ENCODE measurements at regions not wholly inside any gene's neighbourhood (a gene's known extent, or its start where the extent isn't known, plus 50 kb on each side); places are given as distances from the start of the nearest gene placed in this dataset.
"Not testable (repeated sequence)": the region's sequence is repeated elsewhere in the genome, so short reads cannot be mapped to it uniquely, and the experiment has no call there.

DNA sequence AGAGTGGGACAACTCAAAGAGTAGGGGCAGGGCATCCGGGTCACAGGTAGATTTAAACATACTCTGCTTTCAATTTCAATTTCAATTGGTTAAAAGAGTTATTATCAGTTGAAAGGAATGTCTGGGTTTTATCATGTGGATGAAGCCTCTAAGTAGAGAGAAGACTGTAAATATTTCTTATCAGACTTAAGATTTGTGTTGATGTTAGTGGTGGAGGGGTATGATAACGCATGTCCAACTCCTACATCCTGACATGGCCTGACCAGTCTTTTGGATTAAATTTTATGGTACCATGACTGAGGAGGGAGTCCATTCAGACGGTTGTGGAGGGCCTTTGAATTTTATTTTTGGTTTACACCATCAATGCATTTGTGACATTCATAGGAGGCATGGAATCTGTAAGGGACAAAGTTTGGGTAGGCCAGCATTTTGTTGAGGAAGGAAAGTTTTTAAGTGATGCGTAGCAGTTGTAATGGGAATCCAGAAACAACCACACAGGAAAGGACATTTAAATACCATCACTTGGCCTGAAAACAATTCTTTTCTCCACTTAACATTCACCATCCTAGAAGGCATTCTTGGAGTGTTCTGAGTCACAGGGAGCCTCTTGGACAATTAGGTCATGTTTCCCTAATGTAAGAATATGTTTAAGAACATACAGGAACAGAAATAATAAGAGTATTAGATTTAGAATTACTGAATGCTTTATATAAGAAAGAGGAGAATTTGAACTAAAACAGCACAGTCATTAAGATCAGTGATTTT, 371.9 kb downstream of the ATP23 start:
- no peak overlapping the region for H3K27ac ChIP-seq
- TF ChIP-seq ZFX (IDR thresholded peaks at IDR 0.05; ENCODE audit: borderline replicate concordance) = no peak
- TF ChIP-seq, protein P1, sequence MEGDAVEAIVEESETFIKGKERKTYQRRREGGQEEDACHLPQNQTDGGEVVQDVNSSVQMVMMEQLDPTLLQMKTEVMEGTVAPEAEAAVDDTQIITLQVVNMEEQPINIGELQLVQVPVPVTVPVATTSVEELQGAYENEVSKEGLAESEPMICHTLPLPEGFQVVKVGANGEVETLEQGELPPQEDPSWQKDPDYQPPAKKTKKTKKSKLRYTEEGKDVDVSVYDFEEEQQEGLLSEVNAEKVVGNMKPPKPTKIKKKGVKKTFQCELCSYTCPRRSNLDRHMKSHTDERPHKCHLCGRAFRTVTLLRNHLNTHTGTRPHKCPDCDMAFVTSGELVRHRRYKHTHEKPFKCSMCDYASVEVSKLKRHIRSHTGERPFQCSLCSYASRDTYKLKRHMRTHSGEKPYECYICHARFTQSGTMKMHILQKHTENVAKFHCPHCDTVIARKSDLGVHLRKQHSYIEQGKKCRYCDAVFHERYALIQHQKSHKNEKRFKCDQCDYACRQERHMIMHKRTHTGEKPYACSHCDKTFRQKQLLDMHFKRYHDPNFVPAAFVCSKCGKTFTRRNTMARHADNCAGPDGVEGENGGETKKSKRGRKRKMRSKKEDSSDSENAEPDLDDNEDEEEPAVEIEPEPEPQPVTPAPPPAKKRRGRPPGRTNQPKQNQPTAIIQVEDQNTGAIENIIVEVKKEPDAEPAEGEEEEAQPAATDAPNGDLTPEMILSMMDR (IDR thresholded peaks at IDR 0.05) = no peak

DNA sequence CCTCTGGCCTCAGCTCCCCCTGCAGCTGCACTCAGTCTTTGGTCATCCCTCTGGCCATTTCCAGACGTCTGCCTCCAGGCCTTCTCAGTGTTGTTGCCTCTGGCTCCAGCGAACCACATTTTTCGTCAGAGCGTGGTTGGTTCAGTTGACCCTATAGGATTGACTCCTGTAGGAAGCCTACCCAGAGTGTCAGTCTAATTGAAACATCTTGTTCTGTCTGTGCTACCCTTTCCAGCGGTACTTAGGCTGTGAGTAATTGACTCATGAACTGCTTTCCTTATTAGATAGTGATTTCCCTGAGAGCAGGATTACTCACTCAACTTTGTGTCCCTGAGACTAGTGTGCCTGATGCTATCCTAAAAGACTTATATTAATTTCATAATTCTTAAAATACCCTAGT, 373.2 kb downstream of the ATP23 start:
- H3K27ac ChIP-seq = no peak overlapping the region

GRCh38 chr12:58316926-58317325, 375.6 kb downstream of the ATP23 start:
- TF ChIP-seq, protein P1 (IDR thresholded peaks at IDR 0.05) = no peak
- TF ChIP-seq ZFX (IDR thresholded peaks at IDR 0.05; ENCODE audit: borderline replicate concordance) = no peak
- no peak overlapping the region for H3K27ac ChIP-seq

More for the DNA sequence above, 373.2 kb downstream of the ATP23 start:
- TF ChIP-seq, protein P1 (IDR thresholded peaks at IDR 0.05) = no peak
- no peak for TF ChIP-seq ZFX (IDR thresholded peaks at IDR 0.05; ENCODE audit: borderline replicate concordance)

DNA sequence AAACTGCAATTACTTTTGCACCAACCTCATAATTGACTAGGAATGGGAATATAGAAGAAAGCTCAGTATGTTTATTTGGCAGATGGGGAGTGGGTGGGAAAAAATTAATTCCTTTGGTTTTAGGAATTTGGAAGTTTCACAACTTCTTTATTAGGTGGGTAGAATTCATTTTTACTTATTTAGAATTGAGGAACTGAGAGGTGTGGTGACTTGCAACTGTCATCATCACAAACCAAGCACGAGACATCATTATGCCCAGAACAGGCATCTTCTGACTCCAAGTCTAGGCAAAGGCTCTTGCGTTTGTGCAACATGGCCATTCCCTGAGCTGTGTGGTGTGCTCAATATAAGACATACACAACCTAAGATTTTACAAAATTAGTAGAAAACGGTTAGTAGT, 380.0 kb downstream of the ATP23 start:
- TF ChIP-seq ZFX (IDR thresholded peaks at IDR 0.05; ENCODE audit: borderline replicate concordance) = no peak
- TF ChIP-seq, protein P1 (IDR thresholded peaks at IDR 0.05) = no peak
- H3K27ac ChIP-seq = no peak overlapping the region

GRCh38 chr12:58323676-58324075, 382.3 kb downstream of the ATP23 start:
- TF ChIP-seq ZFX (IDR thresholded peaks at IDR 0.05; ENCODE audit: borderline replicate concordance) = no peak
- TF ChIP-seq, protein P1 (IDR thresholded peaks at IDR 0.05) = no peak
- no peak overlapping the region for H3K27ac ChIP-seq

- TF ChIP-seq, protein P1 (IDR thresholded peaks at IDR 0.05) = no peak
- no peak for TF ChIP-seq ZFX (IDR thresholded peaks at IDR 0.05; ENCODE audit: borderline replicate concordance)
- H3K27ac ChIP-seq = no peak overlapping the region
Observed at GRCh38 chr12:58325561-58325960, 384.2 kb downstream of the ATP23 start.

GRCh38 chr12:58326534-58326933, 385.2 kb downstream of the ATP23 start:
- H3K27ac ChIP-seq = no peak overlapping the region
- TF ChIP-seq ZFX (IDR thresholded peaks at IDR 0.05; ENCODE audit: borderline replicate concordance) = no peak
- TF ChIP-seq, protein P1 (IDR thresholded peaks at IDR 0.05) = no peak

DNA sequence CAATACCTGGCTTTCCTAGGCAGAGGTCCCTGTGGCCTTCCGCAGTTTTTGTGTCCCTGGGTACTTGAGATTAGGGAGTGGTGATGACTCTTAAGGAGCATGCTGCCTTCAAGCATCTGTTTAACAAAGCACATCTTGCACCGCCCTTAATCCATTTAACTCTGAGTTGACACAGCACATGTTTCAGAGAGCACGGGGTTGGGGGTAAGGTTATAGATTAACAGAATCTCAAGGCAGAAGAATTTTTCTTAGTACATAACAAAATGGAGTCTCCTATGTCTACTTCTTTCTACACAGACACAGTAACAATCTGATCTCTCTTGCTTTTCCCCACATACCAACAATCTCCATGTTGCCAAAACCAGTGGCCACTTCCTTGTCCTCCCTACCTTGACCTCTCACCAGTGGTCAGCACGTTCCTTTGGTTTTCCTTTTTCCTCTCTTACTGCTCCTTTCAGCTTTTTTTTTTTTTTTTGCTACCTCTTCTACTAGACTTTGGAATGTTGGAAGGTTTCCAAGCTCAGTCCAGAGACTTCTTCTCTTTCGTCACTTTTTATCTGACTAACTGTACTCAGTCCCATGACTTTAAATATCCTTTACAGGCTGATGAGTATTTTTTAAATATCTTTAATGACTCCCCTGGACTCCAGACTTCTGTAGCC, 395.3 kb downstream of the ATP23 start:
- not testable (repeated sequence) for H3K27ac ChIP-seq

DNA sequence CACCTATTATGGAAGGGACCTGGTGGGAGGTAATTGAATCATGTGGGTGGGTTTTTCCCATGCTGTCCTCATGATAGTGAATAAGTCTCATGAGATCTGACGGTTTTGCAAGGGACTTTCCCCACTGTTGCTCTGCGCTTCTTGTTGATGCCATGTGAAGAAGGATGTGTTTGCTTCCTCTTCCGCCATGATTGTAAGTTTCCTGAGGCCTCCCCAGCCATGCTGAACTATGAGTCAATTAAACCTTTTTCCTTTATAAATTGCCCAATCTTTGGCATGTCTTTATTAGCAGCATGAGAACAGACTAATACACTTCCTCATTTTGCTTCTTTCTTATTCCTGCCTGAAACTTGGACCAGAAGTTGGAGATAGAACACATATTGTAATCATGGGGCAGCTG, 396.2 kb downstream of the ATP23 start:
- not testable (repeated sequence) for H3K27ac ChIP-seq
